WERI-Rb-1 (cell line): ENCODE measurements at regions not wholly inside any gene's neighbourhood (a gene's known extent, or its start where the extent isn't known, plus 50 kb on each side); places are given as distances from the start of the nearest gene placed in this dataset.
"Not testable (repeated sequence)": the region's sequence is repeated elsewhere in the genome, so short reads cannot be mapped to it uniquely, and the experiment has no call there.

Source experiments
- DNase-seq: peaks from one replicate; pipeline ENCODE4 v3.0.0-alpha.2; 2020
- H3K27ac ChIP-seq: fragments of 250-450 bp; sonication (Bioruptor Pico); 2 replicates; pipeline ENCODE4 v1.5.1; 2020; ENCODE audit warnings: mild to moderate bottlenecking, moderate library complexity
- H3K27me3 ChIP-seq: fragments of 250-450 bp; sonication (Bioruptor Pico); 2 replicates; pipeline ENCODE4 v1.5.1; 2021; ENCODE audit warnings: mild to moderate bottlenecking, low read depth, moderate library complexity; ENCODE audit not compliant: insufficient read depth, severe bottlenecking
- H3K36me3 ChIP-seq: fragments of 250-450 bp; sonication (Bioruptor Pico); 2 replicates; pipeline ENCODE4 v1.5.1; 2020; ENCODE audit warnings: mild to moderate bottlenecking, moderate library complexity
- H3K4me3 ChIP-seq: 2 replicates; pipeline ENCODE4 v1.5.1; 2011; ENCODE audit warnings: low read depth, mild to moderate bottlenecking, control low read depth, low read length
- H3K9me3 ChIP-seq: fragments of 250-450 bp; sonication (Bioruptor Pico); 2 replicates; pipeline ENCODE4 v1.5.1; 2021; ENCODE audit warnings: mild to moderate bottlenecking, moderate library complexity; ENCODE audit not compliant: severe bottlenecking
- TF ChIP-seq, protein P1 (sequence below): IDR thresholded peaks from 2 replicates; pipeline ENCODE4 v1.5.1; 2011; ENCODE audit warnings: low read depth, mild to moderate bottlenecking, control low read depth, inconsistent platforms, low read length

DNA sequence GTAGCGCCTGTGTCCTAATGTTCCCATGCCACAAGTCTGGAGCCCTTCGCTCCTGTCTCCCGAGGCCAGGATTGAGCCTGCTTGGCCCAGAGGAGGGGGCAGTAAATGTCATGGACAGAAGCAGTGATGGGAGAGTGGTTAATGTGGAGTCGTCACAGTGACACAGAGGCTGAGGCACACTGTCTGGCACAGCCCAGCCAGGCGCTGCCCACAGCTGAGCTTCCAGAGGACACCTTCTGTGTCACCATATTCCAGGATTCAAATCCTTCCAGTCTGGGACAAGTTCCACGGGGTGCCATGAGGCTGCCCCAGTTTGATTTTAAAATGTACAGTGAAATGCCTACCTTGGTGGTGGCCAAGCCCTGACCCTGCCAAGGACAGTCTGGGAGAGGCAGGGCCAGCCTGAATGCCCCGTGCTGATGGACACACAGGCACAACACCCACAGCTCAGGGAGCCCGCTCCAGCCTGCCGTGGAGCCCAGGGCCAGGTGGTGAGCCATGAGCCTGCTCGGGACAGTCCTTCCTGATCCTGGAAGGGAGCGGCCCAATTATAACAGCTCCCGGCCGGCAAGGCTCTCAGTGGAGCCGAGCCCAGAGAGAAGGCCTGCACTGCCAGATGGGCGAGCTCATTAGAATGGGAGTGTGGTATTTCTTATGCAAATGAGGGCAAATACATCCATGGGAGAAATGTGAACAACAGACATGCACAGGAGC is 99.1 kb upstream of the RUFY1 start:
- Histone ChIP-seq H3K4me3 (no peak overlapping the region), H3K27me3 (no peaks in the 10 kb centered on the region), H3K9me3 (no peaks in the 10 kb centered on the region), H3K27ac (no peak overlapping the region), H3K36me3 (no peaks in the 10 kb centered on the region)
- no peak for DNase-seq
- TF ChIP-seq, protein P1, sequence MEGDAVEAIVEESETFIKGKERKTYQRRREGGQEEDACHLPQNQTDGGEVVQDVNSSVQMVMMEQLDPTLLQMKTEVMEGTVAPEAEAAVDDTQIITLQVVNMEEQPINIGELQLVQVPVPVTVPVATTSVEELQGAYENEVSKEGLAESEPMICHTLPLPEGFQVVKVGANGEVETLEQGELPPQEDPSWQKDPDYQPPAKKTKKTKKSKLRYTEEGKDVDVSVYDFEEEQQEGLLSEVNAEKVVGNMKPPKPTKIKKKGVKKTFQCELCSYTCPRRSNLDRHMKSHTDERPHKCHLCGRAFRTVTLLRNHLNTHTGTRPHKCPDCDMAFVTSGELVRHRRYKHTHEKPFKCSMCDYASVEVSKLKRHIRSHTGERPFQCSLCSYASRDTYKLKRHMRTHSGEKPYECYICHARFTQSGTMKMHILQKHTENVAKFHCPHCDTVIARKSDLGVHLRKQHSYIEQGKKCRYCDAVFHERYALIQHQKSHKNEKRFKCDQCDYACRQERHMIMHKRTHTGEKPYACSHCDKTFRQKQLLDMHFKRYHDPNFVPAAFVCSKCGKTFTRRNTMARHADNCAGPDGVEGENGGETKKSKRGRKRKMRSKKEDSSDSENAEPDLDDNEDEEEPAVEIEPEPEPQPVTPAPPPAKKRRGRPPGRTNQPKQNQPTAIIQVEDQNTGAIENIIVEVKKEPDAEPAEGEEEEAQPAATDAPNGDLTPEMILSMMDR = no peak

DNA sequence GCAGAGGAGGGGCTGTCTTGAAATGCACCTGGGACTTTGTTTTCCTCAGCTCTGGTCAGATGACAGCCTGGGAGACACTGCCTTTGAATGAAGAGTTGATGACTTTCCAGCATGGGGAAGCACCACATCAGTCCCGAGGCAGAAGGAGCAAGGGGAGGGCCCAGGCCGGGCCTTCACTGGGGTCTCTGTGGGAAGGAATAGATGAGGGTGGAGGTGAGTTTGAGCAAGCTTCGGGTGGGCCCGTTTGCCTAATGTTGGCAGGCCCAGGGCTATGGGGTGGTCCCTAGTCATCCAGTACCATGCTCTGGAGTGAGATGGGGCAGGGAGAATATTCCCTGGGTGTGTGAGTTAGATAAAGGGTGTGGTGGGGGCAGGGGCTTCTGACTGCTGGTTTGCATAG is 100.4 kb upstream of the RUFY1 start:
- not testable (repeated sequence) for H3K9me3 ChIP-seq, H3K4me3 ChIP-seq, H3K36me3 ChIP-seq, DNase-seq, H3K27ac ChIP-seq, H3K27me3 ChIP-seq

DNA sequence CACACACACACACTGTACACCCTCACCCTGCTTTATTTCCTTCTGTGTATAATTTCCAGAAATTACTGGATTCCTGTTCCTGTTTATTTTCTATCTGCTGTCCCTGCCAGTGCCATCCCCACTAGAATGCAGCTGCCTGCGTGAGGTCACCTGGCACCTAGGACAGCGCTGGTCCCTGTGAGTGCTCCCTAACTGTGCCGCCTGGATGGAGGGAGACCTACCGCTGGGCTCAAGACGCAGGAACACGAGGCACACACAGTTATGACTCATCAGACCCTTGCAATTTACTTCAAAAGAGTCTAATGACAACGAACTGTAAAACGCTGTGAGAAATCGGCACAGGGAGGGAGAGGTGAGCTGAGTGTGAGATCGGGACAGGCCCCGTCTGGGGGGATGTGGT is 102.1 kb upstream of the RUFY1 start:
- not testable (repeated sequence) for H3K9me3 ChIP-seq, H3K27ac ChIP-seq, H3K36me3 ChIP-seq, H3K4me3 ChIP-seq, DNase-seq, H3K27me3 ChIP-seq

DNA sequence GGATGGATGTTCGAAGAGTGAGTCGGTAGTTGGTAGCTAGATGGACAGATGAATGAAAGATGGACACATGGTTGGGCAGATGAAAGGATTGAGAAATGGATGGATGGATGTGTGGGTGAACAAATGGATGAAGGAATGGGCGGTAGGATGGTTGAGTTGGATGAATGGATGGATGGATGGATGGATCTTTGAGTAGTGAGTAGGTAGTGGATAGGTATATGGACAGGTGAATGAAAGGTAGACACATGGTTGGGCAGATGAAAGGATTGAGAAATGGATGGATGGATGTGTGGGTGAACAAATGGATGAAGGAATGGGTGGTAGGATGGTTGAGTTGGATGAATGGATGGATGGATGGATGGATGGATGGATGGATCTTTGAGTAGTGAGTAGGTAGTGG is 97.0 kb upstream of the ADAMTS2 start:
- not testable (repeated sequence) for H3K36me3 ChIP-seq, H3K4me3 ChIP-seq, DNase-seq, H3K27me3 ChIP-seq, H3K27ac ChIP-seq, H3K9me3 ChIP-seq

DNA sequence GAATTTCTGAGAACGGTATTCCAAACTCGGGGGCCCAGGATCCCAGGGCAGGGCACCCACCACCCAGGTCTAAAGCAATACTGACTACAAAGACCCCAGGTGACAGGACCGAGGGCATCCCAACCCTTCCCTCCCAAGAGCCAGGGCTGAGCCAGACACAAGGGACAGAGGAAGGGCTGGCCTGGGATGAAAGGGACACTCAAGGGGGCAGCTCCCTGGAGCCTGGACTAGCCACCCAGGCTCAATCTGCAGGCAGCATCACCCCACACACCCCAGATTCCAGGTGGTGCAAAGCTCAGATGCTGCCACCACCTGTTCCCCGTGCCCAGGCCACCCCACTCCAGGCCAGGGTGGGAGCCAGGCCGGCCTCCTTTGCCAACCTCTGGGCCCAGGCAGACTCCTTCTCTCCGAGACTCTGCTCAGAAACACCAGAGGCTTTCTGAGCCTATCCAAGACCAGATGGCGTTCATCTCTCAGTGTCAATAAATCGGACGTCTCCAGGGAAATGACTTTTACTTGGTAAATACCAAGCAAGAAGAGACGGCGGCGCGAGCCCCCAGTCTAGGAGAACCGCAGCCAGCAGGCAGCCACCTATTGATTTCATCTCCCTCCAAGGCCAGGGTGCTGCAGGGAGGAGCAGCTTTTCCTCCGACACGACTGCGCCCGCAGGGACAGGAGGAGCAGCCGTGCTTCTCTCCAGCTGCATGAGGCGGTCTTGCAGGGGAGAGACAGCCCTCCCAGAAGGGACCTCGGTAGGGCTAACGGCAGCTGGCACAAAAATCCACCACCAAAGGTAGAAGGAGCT is 94.1 kb upstream of the ADAMTS2 start:
- no peaks in the 10 kb centered on the region for H3K36me3 ChIP-seq
- H3K9me3 ChIP-seq = no peaks in the 10 kb centered on the region
- peak; percentile 37 for DNase-seq
- TF ChIP-seq, protein P1 = no peak
- no peaks in the 10 kb centered on the region for H3K27me3 ChIP-seq
- H3K4me3 ChIP-seq = peak overlapping the region; percentile 19; the same call in 1 of the 2 replicates
- peak overlapping the region; percentile 46 for H3K27ac ChIP-seq

DNA sequence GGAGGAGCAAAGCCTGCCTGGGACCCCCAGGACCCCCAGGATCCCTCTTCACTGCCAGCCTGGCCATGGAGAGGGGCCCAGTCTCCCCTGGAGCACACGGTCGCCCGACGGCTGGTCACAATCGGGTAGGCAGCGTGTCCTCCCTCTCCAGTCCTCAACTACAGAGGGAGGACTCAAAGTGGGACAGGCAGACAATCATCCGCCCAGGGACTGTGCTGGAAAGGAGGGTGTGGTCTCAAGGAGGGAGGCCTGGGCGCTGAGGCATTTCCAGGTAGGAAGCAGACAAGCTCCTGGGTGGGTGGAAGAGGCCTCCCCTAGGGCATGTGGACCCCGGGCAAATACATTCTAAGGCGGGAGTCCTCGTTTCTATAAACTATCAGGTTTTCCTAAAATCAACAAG is 93.2 kb upstream of the ADAMTS2 start:
- Histone ChIP-seq H3K36me3 (no peaks in the 10 kb centered on the region), H3K27ac (no peak overlapping the region), H3K9me3 (no peaks in the 10 kb centered on the region), H3K4me3 (no peak overlapping the region), H3K27me3 (no peaks in the 10 kb centered on the region)
- DNase-seq = no peak
- TF ChIP-seq, protein P1 = no peak

DNA sequence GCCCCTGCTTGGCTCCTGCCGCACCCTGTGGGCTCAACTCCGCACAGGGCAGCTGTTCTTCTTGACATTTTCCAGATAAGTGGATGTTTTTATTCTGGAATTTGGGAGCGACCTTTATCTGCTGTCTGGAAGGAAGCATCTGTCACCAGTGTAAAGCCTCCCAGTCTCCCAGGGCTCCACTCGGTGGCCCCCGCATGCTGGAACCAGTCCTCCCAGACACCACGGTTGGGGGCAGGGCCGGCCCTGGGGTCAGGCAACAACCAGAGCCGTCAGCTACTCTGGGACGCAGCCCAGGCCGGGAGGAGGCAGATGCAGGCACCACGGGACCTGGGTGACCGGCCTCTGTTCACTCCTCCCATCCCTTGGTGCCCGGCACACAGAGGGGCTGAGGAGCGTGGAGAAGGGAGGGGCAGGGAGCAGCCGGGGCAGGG is 92.8 kb upstream of the ADAMTS2 start:
- no peak overlapping the region for H3K4me3 ChIP-seq
- H3K27me3 ChIP-seq = no peaks in the 10 kb centered on the region
- no peaks in the 10 kb centered on the region for H3K9me3 ChIP-seq
- TF ChIP-seq, protein P1 = no peak
- no peaks in the 10 kb centered on the region for H3K36me3 ChIP-seq
- DNase-seq = peak; percentile 8
- no peak overlapping the region for H3K27ac ChIP-seq
